ENCODE measurements at regions not wholly inside any gene's neighbourhood (a gene's known extent, or its start where the extent isn't known, plus 50 kb on each side); places are given as distances from the start of the nearest gene placed in this dataset.
A peak's percentile ranks its signal among the peaks of the same experiment; 100 is the strongest.

- peaks cover 18% of the 10 kb centered on the region for H3K36me3 ChIP-seq (replicated peaks)
- in situ Hi-C loops (cut with HindIII; ENCODE audit: low pct_ligation_motif_present, low sequenced_read_pairs) = no loop called here
- H3K27me3 ChIP-seq (replicated peaks) = no peaks in the 10 kb centered on the region
- H3K27ac ChIP-seq = peak overlapping the region; percentile 74
- H3K4me3 ChIP-seq (ENCODE audit: low read depth, low read length) = peak overlapping the region; percentile 90
- no peak for TF ChIP-seq CTCF (IDR thresholded peaks at IDR 0.05; ENCODE audit: low read depth, low read length, missing control alignments)
- no peak for DNase-seq
Observed at GRCh38 chr6:71419217-71420094, 130.8 kb downstream of the OGFRL1 start.

DNA sequence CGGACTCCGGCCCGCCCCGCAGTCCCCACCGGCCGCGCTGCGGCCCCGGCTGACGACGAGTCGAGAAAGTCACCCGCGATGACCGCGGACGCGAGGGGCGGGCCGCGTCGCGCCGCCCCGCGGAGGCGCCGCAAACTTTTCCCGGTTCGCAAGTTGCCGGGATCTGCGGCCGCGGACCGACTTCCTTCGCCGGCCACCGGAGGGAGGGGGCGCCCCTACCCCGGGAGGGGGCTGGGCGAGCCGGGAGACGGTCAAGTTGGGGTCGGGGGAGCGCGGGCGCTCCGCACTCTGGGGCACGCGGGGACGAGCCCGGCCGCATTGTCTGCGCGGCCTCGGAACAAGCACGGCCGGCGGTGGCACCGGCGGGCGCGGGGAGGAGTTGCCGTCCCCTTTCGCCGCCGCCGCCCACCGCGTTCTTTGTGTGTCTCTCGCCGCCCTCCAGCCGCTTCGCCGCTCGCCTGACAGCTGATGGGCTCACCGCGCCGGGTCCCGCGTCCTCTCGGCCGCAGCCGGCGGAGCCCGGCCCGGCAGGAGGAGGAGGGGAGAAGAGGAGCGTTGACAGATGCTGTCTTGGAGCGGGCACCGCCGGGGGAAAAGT lies 131.6 kb downstream of the OGFRL1 start:
- peak overlapping the region; percentile 90 for H3K4me3 ChIP-seq (ENCODE audit: low read depth, low read length)
- no peaks in the 10 kb centered on the region for H3K27me3 ChIP-seq (replicated peaks)
- DNase-seq = no peak

DNA sequence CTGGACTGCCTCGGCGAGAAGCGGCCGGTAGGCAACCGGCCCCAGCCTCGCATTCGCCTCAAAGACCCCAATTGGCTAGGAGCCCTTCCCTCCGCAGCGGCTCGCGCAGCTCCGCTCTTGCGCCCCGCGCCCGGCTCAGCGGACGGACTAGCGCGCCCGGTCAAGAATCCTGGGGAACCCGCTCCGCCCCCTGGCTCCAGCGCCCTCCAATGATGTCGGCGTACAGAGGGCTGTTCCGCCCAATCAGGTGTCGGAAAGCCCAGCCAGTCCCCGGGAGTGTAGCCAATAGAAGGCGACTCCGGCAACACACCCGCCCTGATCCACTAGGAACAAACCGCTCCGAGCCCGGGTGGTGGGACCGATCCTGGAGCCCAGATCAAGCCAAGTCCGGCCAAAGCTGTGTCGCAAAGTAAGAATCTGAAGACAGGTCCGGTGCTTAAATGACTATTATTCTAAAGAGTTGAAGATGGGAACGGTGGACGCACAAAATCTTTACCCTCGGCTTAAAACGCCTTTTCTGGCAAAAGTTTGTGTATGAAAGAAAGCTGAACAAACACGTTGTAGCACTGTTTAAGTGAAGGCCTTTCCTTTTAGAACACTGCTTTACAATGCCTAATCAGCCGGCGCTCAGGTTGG lies 132.2 kb downstream of the OGFRL1 start:
- in situ Hi-C loops (cut with HindIII; ENCODE audit: low pct_ligation_motif_present, low sequenced_read_pairs) = no loop called here
- peak overlapping the region; percentile 90 for H3K4me3 ChIP-seq (ENCODE audit: low read depth, low read length)
- no peaks in the 10 kb centered on the region for H3K27me3 ChIP-seq (replicated peaks)
- H3K27ac ChIP-seq = peak overlapping the region; percentile 74
- H3K36me3 ChIP-seq (replicated peaks) = peaks cover 8% of the 10 kb centered on the region
- no peak for TF ChIP-seq CTCF (IDR thresholded peaks at IDR 0.05; ENCODE audit: low read depth, low read length, missing control alignments)
- peak; percentile 96 for DNase-seq

More for the DNA sequence above, 131.6 kb downstream of the OGFRL1 start:
- peak; percentile 19 for TF ChIP-seq CTCF (IDR thresholded peaks at IDR 0.05; ENCODE audit: low read depth, low read length, missing control alignments)
- H3K36me3 ChIP-seq (replicated peaks) = peaks cover 14% of the 10 kb centered on the region
- H3K27ac ChIP-seq = peak overlapping the region; percentile 74
- in situ Hi-C loops (cut with HindIII; ENCODE audit: low pct_ligation_motif_present, low sequenced_read_pairs) = no loop called here

DNA sequence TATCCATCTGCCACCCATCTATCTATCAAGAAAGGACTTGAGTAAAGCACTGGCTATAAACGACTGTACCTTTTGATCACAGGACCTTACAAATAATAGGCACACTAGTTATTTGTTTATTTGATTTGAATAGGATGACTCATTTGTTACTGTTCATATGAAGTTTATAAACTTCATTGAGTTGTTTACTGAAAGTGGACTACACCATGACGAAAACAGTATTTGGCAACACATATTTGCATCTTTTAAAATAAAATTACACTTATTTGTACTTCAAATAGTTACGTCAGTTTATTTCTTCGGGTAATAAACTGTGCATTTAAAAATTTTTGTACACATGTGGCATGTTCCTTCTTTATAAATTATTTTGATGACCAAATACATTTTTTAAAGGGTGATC lies 133.0 kb downstream of the OGFRL1 start:
- no peak for DNase-seq
- in situ Hi-C loops (cut with HindIII; ENCODE audit: low pct_ligation_motif_present, low sequenced_read_pairs) = no loop called here
- no peak for TF ChIP-seq CTCF (IDR thresholded peaks at IDR 0.05; ENCODE audit: low read depth, low read length, missing control alignments)
- no peak overlapping the region for H3K4me3 ChIP-seq (ENCODE audit: low read depth, low read length)
- H3K36me3 ChIP-seq (replicated peaks) = peaks cover 5% of the 10 kb centered on the region
- H3K27me3 ChIP-seq (replicated peaks) = no peaks in the 10 kb centered on the region
- no peak overlapping the region for H3K27ac ChIP-seq

DNA sequence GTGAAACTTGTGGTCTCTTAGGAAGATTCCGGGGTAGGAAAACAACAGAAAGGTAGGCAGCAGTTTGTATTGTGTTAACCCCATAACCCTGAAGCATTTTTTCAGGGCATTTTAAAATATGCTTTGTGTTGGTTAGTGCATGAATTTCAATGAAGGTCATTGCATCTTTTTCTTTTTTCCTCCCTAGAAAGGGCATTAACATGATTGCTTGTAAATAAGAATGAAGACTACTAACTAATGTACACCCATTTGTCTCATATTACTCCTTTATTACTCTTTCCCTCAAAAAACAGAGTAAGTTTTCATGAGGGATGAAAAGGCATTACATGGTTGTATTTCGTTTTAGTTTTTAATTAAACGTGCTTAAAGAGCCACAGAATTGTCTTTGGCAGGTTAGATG lies 141.4 kb downstream of the OGFRL1 start:
- H3K27me3 ChIP-seq (replicated peaks) = no peaks in the 10 kb centered on the region
- no peak overlapping the region for H3K27ac ChIP-seq
- H3K4me3 ChIP-seq (ENCODE audit: low read depth, low read length) = no peak overlapping the region
- in situ Hi-C loops (cut with HindIII; ENCODE audit: low pct_ligation_motif_present, low sequenced_read_pairs) = no loop called here
- DNase-seq = no peak
- no peaks in the 10 kb centered on the region for H3K36me3 ChIP-seq (replicated peaks)
- no peak for TF ChIP-seq CTCF (IDR thresholded peaks at IDR 0.05; ENCODE audit: low read depth, low read length, missing control alignments)

Measured in brain microvascular endothelial cell (primary cell).